MCF 10A (cell line): ENCODE measurements at regions not wholly inside any gene's neighbourhood (a gene's known extent, or its start where the extent isn't known, plus 50 kb on each side); places are given as distances from the start of the nearest gene placed in this dataset.

Source experiments
- BruUV-seq: library from RNA; stranded (reverse); fragments of 400-500 nt; replicated peaks from 2 replicates; lab custom pipeline; 2021; lab: Mats Ljungman, UMichigan
- CTCF ChIA-PET: fragments of 300-600 bp; sonication (Branson Sonifier 250); formaldehyde crosslinking; extraction: SDS; loops from one replicate; lab custom pipeline; 2021; ENCODE audit warnings: antibody characterized with exemption, inconsistent platforms; lab: Yijun Ruan, JAX
- POLR2A ChIA-PET: fragments of 300-600, 350-650 bp; sonication (Branson Sonifier 250); formaldehyde crosslinking; extraction: SDS; loops from one replicate; lab custom pipeline; 2020; ENCODE audit warnings: antibody characterized with exemption, inconsistent platforms; lab: Yijun Ruan, JAX
- DNase-seq: peaks from one replicate; pipeline ENCODE4 v3.0.0-alpha.2; 2018; ENCODE audit not compliant: unreplicated experiment
- H3K27ac Mint-ChIP-seq: one replicate; pipeline ENCODE4 v1.8.0; 2022; ENCODE audit warnings: mild to moderate bottlenecking, low read depth, mixed read lengths; ENCODE audit not compliant: unreplicated experiment
- H3K27me3 Mint-ChIP-seq: one replicate; pipeline ENCODE4 v1.8.0; 2022; ENCODE audit warnings: mixed read lengths; ENCODE audit not compliant: insufficient read depth, unreplicated experiment
- H3K36me3 Mint-ChIP-seq: one replicate; pipeline ENCODE4 v1.8.0; 2022; ENCODE audit warnings: mild to moderate bottlenecking, moderate library complexity, mixed read lengths; ENCODE audit not compliant: insufficient read depth, unreplicated experiment
- H3K4me1 Mint-ChIP-seq: one replicate; pipeline ENCODE4 v1.8.0; 2022; ENCODE audit warnings: mixed read lengths; ENCODE audit not compliant: insufficient read depth, unreplicated experiment
- H3K4me3 Mint-ChIP-seq: one replicate; pipeline ENCODE4 v1.8.0; 2022; ENCODE audit warnings: mild to moderate bottlenecking, moderate library complexity, mixed read lengths; ENCODE audit not compliant: unreplicated experiment
- H3K9me3 Mint-ChIP-seq: one replicate; pipeline ENCODE4 v1.8.0; 2022; ENCODE audit warnings: mixed read lengths; ENCODE audit not compliant: unreplicated experiment
- CTCF ChIP-seq: fragments of 200-600 bp; IDR thresholded peaks from one replicate; pipeline ENCODE4 v1.8.0; 2022; ENCODE audit warnings: antibody characterized with exemption, mild to moderate bottlenecking; ENCODE audit not compliant: unreplicated experiment
- intact Hi-C: fragments of 100-400 bp; cut with micrococcal nuclease; formaldehyde crosslinking; loops from 2 replicates; pipeline ENCODE4 v1.14.1; 2022

- H3K4me1 Mint-ChIP-seq = no peaks in the 10 kb centered on the region
- intact Hi-C loops = no loop called here
- POLR2A ChIA-PET = interaction anchor here (0.7 kb wide), 1 partner anchor 1361 kb away, joined by 4 read pairs; no protein-coding TSS in a partner anchor
- no peak for DNase-seq
- no peaks in the 10 kb centered on the region for H3K9me3 Mint-ChIP-seq
- TF ChIP-seq CTCF = no peak
- H3K4me3 Mint-ChIP-seq = no peak overlapping the region
- H3K27ac Mint-ChIP-seq = no peak overlapping the region
- H3K27me3 Mint-ChIP-seq = no peaks in the 10 kb centered on the region
- H3K36me3 Mint-ChIP-seq = no peaks in the 10 kb centered on the region
- CTCF ChIA-PET = interaction anchor here (0.6 to 1.2 kb wide), 2 partner anchors 11 to 1983 kb away, joined by 3 read pairs; no protein-coding TSS in a partner anchor
- BruUV-seq = no TSS peak
Observed at GRCh38 chr1:81592233-81592632, 208.5 kb upstream of the ADGRL2 start.

- no peaks in the 10 kb centered on the region for H3K4me1 Mint-ChIP-seq
- H3K9me3 Mint-ChIP-seq = no peaks in the 10 kb centered on the region
- no peak overlapping the region for H3K4me3 Mint-ChIP-seq
- no TSS peak for BruUV-seq
- H3K36me3 Mint-ChIP-seq = no peaks in the 10 kb centered on the region
- intact Hi-C loops = no loop called here
- ChIA-PET CTCF (interaction anchor here (0.7 kb wide), 1 partner anchor 35 kb away, joined by 3 read pairs; no protein-coding TSS in a partner anchor), POLR2A (no interaction called here)
- no peak for TF ChIP-seq CTCF
- DNase-seq = peak; percentile 27
- no peak overlapping the region for H3K27ac Mint-ChIP-seq
- no peaks in the 10 kb centered on the region for H3K27me3 Mint-ChIP-seq
Observed at GRCh38 chr1:81590171-81590570, 210.6 kb upstream of the ADGRL2 start.

- H3K27ac Mint-ChIP-seq = no peak overlapping the region
- POLR2A ChIA-PET = interaction anchor here (0.7 to 1.3 kb wide), 3 partner anchors 15 to 145 kb away, joined by 3 to 4 read pairs (median 3); no protein-coding TSS in a partner anchor
- intact Hi-C loops = no loop called here
- no peak for DNase-seq
- H3K4me3 Mint-ChIP-seq = no peak overlapping the region
- TF ChIP-seq CTCF = no peak
- BruUV-seq = no TSS peak
- H3K4me1 Mint-ChIP-seq = no peaks in the 10 kb centered on the region
- H3K36me3 Mint-ChIP-seq = no peaks in the 10 kb centered on the region
- H3K9me3 Mint-ChIP-seq = no peaks in the 10 kb centered on the region
- CTCF ChIA-PET = interaction anchor here (0.6 kb wide), 1 partner anchor 144 kb away, joined by 3 read pairs; no protein-coding TSS in a partner anchor
- no peaks in the 10 kb centered on the region for H3K27me3 Mint-ChIP-seq
Observed at GRCh38 chr1:81588149-81588548, 212.6 kb upstream of the ADGRL2 start.

GRCh38 chr1:81587426-81587825, 213.3 kb upstream of the ADGRL2 start:
- Mint-ChIP-seq H3K36me3 (no peaks in the 10 kb centered on the region), H3K27me3 (no peaks in the 10 kb centered on the region), H3K9me3 (no peaks in the 10 kb centered on the region), H3K27ac (no peak overlapping the region), H3K4me3 (no peak overlapping the region), H3K4me1 (no peaks in the 10 kb centered on the region)
- BruUV-seq = no TSS peak
- ChIA-PET CTCF (interaction anchor here (0.6 kb wide), 1 partner anchor 144 kb away, joined by 3 read pairs; no protein-coding TSS in a partner anchor), POLR2A (interaction anchor here (0.5 to 0.7 kb wide), 2 partner anchors 15 to 567 kb away, joined by 3 read pairs; no protein-coding TSS in a partner anchor)
- no peak for DNase-seq
- TF ChIP-seq CTCF = no peak
- intact Hi-C loops = no loop called here
